A549 (cell line): ENCODE measurements at regions not wholly inside any gene's neighbourhood (a gene's known extent, or its start where the extent isn't known, plus 50 kb on each side); places are given as distances from the start of the nearest gene placed in this dataset.

Source experiments
- BCL3 ChIP-seq: fragments of >200 bp; sonication (Bioruptor Twin); formaldehyde crosslinking; IDR thresholded peaks from 3 replicates; pipeline ENCODE4 v1.6.1; 2016
- BHLHE40 ChIP-seq: IDR thresholded peaks from 2 replicates; pipeline ENCODE4 v1.6.1; 2012; ENCODE audit warnings: low read depth, low read length, inconsistent platforms
- CHD2 ChIP-seq: fragments of 150-350 bp; IDR thresholded peaks from 2 replicates; pipeline ENCODE4 v1.6.1; 2014; ENCODE audit warnings: low read length; ENCODE audit not compliant: partially characterized antibody
- CTCF ChIP-seq: fragments of >200 bp; sonication (Bioruptor Twin); formaldehyde crosslinking; IDR thresholded peaks from 3 replicates; pipeline ENCODE4 v1.5.1; 2016
- GATA3 ChIP-seq: IDR thresholded peaks from 2 replicates; pipeline ENCODE4 v1.6.1; 2012; ENCODE audit warnings: borderline replicate concordance
- JUNB ChIP-seq: fragments of >200 bp; sonication (Bioruptor Twin); formaldehyde crosslinking; IDR thresholded peaks from 2 replicates; pipeline ENCODE4 v1.6.1; 2016
- MAFK ChIP-seq: fragments of 450-650 bp; IDR thresholded peaks from 2 replicates; pipeline ENCODE4 v1.6.1; 2014; ENCODE audit not compliant: partially characterized antibody
- MAZ ChIP-seq: fragments of 150-350 bp; IDR thresholded peaks from 2 replicates; pipeline ENCODE4 v1.6.1; 2014; ENCODE audit warnings: antibody characterized with exemption, low read depth, low read length, borderline replicate concordance
- MYC ChIP-seq: IDR thresholded peaks from 2 replicates; pipeline ENCODE4 v1.6.1; 2012; ENCODE audit warnings: mild to moderate bottlenecking, inconsistent platforms, low read length, improper control_type of control experiment, borderline replicate concordance
- POLR2A ChIP-seq: IDR thresholded peaks from 2 replicates; pipeline ENCODE4 v1.6.1; 2012; ENCODE audit warnings: mild to moderate bottlenecking, low read length
- RAD21 ChIP-seq, 2 experiments: fragments of >200 bp in 1 of 2; sonication (Bioruptor Twin) in 1 of 2; formaldehyde crosslinking in 1 of 2; IDR thresholded peaks in 1 of 2; conservative IDR thresholded peaks in 1 of 2; 2 replicates in 1 of 2; 3 replicates in 1 of 2; pipeline ENCODE4 v1.6.1; 2012 to 2018; ENCODE audit warnings: inconsistent platforms in 1 of 2
- RARB ChIP-seq: fragments of 250-450 bp; sonication (Bioruptor Pico); IDR thresholded peaks from 2 replicates; pipeline ENCODE4 v1.8.0; 2021; ENCODE audit warnings: mild to moderate bottlenecking, moderate library complexity
- SREBF2 ChIP-seq: fragments of 450-650 bp; IDR thresholded peaks from 2 replicates; pipeline ENCODE4 v1.6.1; 2014; ENCODE audit warnings: mild to moderate bottlenecking, moderate library complexity
- TF ChIP-seq, protein P1 (sequence below): IDR thresholded peaks from 2 replicates; pipeline ENCODE4 v1.6.1; 2012

GRCh38 chr14:36035675-36036074 lies 140.8 kb downstream of the PTCSC3 start:
- TF ChIP-seq CTCF (no peak), BCL3 (no peak), GATA3 (no peak), MAZ (no peak), RAD21 (conservative IDR thresholded peaks at IDR 0.05 in 1 of 2, IDR thresholded peaks at IDR 0.05 in 1 of 2) (no peak), BHLHE40 (no peak), RARB (CRISPR knock-in tag) (no peak), POLR2A (no peak), SREBF2 (no peak), JUNB (no peak), MAFK (no peak), MYC (no peak), CHD2 (no peak)
- TF ChIP-seq, protein P1, sequence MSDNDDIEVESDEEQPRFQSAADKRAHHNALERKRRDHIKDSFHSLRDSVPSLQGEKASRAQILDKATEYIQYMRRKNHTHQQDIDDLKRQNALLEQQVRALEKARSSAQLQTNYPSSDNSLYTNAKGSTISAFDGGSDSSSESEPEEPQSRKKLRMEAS = no peak
